NCI-H446 (cell line): ENCODE measurements at regions not wholly inside any gene's neighbourhood (a gene's known extent, or its start where the extent isn't known, plus 50 kb on each side); places are given as distances from the start of the nearest gene placed in this dataset.
"Not testable (repeated sequence)": the region's sequence is repeated elsewhere in the genome, so short reads cannot be mapped to it uniquely, and the experiment has no call there.

Source experiments
- DNase-seq, 2 experiments: peaks; one replicate each; lab custom pipeline; 2025; lab: John Stamatoyannopoulos, UW

GRCh38 chr12:87336814-87337336 lies 692.3 kb downstream of the C12orf50 start:
- no peak for DNase-seq

- DNase-seq = peak; percentile 3 to 7
Measured at GRCh38 chr12:87332987-87333726, 696.0 kb downstream of the C12orf50 start.

GRCh38 chr12:87330071-87330555 lies 699.1 kb downstream of the C12orf50 start:
- DNase-seq = not testable (repeated sequence)

GRCh38 chr12:87329076-87329863 lies 699.9 kb downstream of the C12orf50 start:
- DNase-seq = no peak

- DNase-seq = no peak
Measured at GRCh38 chr12:87323369-87323768, 705.8 kb downstream of the C12orf50 start.

- DNase-seq = no peak
Measured at GRCh38 chr12:87320724-87321123, 708.5 kb downstream of the C12orf50 start.

GRCh38 chr12:87317302-87317701 lies 711.9 kb downstream of the C12orf50 start:
- no peak for DNase-seq

GRCh38 chr12:87311206-87311605 lies 718.0 kb downstream of the C12orf50 start:
- no peak for DNase-seq

GRCh38 chr12:87310126-87310525 lies 719.1 kb downstream of the C12orf50 start:
- peak in 1 of 2 experiments; percentile 1 for DNase-seq

GRCh38 chr12:87305481-87305880 lies 723.7 kb downstream of the C12orf50 start:
- peak in 1 of 2 experiments; percentile 9 for DNase-seq

GRCh38 chr12:87304406-87304805 lies 724.8 kb downstream of the C12orf50 start:
- no peak for DNase-seq

- DNase-seq = no peak
Measured at GRCh38 chr12:87303396-87304012, 725.7 kb downstream of the C12orf50 start.

GRCh38 chr12:87302126-87302745 lies 727.0 kb downstream of the C12orf50 start:
- DNase-seq = no peak

- no peak for DNase-seq
Measured at GRCh38 chr12:87290505-87290904, 738.7 kb downstream of the C12orf50 start.

- no peak for DNase-seq
Measured at GRCh38 chr12:87283886-87284285, 745.3 kb downstream of the C12orf50 start.

- no peak for DNase-seq
Measured at GRCh38 chr12:87283111-87283510, 746.1 kb downstream of the C12orf50 start.

GRCh38 chr12:87280893-87281292 lies 748.3 kb downstream of the C12orf50 start:
- DNase-seq = no peak

GRCh38 chr12:87280356-87280755 lies 748.8 kb downstream of the C12orf50 start:
- DNase-seq = no peak

- peak in 1 of 2 experiments; percentile 30 for DNase-seq
Measured at GRCh38 chr12:87274594-87275245, 754.5 kb downstream of the C12orf50 start.

- DNase-seq = peak in 1 of 2 experiments; percentile 4
Measured at GRCh38 chr12:87272851-87273250, 756.4 kb downstream of the C12orf50 start.

GRCh38 chr12:87270919-87271318 lies 758.3 kb downstream of the C12orf50 start:
- DNase-seq = peak in 1 of 2 experiments; percentile 6
